ENCODE measurements at regions not wholly inside any gene's neighbourhood (a gene's known extent, or its start where the extent isn't known, plus 50 kb on each side); places are given as distances from the start of the nearest gene placed in this dataset.

DNA sequence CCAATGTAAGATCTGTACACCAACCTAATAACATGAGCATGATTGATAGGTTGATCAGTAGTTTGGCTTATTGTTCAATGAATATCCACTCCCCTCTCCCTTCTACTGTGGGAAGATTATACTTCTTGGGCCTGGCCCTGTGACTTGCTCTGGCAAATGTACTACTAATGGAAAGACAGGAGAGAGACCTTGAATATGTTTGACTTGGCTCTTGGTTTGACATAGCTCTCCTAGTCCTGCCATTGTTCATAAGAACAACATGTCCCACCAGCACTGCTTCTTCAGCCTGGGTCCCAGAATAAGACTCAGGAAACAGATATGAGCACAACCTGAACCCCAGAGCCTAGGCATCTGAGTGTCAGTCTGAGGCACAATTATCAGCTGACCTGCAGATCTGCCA, 112.8 kb upstream of the RESF1 start:
- intact Hi-C loops (cut with micrococcal nuclease; ENCODE audit: unreplicated experiment) = no loop called here
- Mint-ChIP-seq H3K27ac (ENCODE audit: unreplicated experiment) (no peak overlapping the region), H3K36me3 (ENCODE audit: insufficient read depth, unreplicated experiment) (peaks cover 25% of the 10 kb centered on the region), H3K4me3 (ENCODE audit: unreplicated experiment) (no peak overlapping the region), H3K4me1 (ENCODE audit: low read depth, unreplicated experiment) (peaks cover 13% of the 10 kb centered on the region), H3K9me3 (ENCODE audit: unreplicated experiment) (peaks cover 42% of the 10 kb centered on the region), H3K27me3 (ENCODE audit: insufficient read depth, unreplicated experiment) (no peaks in the 10 kb centered on the region)
- Histone ChIP-seq H3K4me3 (ENCODE audit: low read depth, low read length) (no peak overlapping the region), H3K36me3 (ENCODE audit: control insufficient read depth, insufficient read depth, low read length) (no peaks in the 10 kb centered on the region), H3K27me3 (replicated peaks; ENCODE audit: control insufficient read depth, insufficient read depth, low read length) (no peaks in the 10 kb centered on the region), H3K4me1 (peaks cover 23% of the 10 kb centered on the region), H3K9me3 (peaks cover 83% of the 10 kb centered on the region)
- no peak for DNase-seq
- BruUV-seq (replicated peaks) = no TSS peak
- TF ChIP-seq, protein P1, sequence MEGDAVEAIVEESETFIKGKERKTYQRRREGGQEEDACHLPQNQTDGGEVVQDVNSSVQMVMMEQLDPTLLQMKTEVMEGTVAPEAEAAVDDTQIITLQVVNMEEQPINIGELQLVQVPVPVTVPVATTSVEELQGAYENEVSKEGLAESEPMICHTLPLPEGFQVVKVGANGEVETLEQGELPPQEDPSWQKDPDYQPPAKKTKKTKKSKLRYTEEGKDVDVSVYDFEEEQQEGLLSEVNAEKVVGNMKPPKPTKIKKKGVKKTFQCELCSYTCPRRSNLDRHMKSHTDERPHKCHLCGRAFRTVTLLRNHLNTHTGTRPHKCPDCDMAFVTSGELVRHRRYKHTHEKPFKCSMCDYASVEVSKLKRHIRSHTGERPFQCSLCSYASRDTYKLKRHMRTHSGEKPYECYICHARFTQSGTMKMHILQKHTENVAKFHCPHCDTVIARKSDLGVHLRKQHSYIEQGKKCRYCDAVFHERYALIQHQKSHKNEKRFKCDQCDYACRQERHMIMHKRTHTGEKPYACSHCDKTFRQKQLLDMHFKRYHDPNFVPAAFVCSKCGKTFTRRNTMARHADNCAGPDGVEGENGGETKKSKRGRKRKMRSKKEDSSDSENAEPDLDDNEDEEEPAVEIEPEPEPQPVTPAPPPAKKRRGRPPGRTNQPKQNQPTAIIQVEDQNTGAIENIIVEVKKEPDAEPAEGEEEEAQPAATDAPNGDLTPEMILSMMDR (IDR thresholded peaks at IDR 0.05; ENCODE audit: insufficient read depth in 1 of 2, low read depth in 1 of 2, low read length in 1 of 2, severe bottlenecking in 1 of 2, unreplicated experiment in 1 of 2) = no peak
- POLR2A ChIA-PET = no interaction called here
- CTCF ChIA-PET = no interaction called here

DNA sequence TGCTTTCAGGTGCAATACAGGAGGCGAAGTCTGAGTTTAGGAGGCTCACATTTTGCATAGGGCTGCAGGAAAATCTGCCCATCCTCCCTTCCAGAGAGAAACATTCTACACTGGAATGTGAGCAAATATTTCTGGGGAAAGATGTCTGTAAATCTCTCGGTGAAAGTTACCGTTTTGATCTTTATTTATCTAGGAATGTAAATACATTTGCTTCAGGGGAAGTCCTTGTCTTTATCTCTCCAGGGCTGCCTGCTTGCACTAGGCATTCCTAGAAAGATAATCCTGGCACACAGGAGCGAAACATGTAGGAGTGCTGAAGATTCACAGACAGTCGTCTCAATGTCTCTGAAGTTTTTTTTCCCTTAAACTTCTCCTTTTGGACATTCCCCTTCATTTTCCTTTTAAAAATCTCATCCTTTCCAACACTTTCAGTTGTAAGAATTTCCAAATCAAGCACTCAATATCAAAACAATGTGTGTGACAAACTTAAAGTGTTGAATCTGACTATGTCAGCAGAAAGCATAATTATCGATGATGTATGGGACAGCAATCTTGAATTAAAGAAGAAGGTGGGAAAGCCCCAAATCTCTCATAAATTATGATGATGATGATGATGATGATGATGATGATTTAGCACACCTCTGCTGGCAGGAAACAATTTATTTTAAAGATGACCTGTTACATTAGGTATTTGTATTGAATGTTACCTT, 113.4 kb upstream of the RESF1 start:
- Mint-ChIP-seq H3K36me3 (ENCODE audit: insufficient read depth, unreplicated experiment) (peaks cover 25% of the 10 kb centered on the region), H3K4me3 (ENCODE audit: unreplicated experiment) (no peak overlapping the region), H3K27me3 (ENCODE audit: insufficient read depth, unreplicated experiment) (no peaks in the 10 kb centered on the region), H3K4me1 (ENCODE audit: low read depth, unreplicated experiment) (peaks cover 13% of the 10 kb centered on the region), H3K27ac (ENCODE audit: unreplicated experiment) (peak overlapping the region; percentile 31), H3K9me3 (ENCODE audit: unreplicated experiment) (peaks cover 43% of the 10 kb centered on the region)
- H3K27me3 ChIP-seq (replicated peaks; ENCODE audit: control insufficient read depth, insufficient read depth, low read length) = no peaks in the 10 kb centered on the region
- ChIA-PET CTCF (no interaction called here), POLR2A (no interaction called here)
- TF ChIP-seq, protein P1 (IDR thresholded peaks at IDR 0.05; ENCODE audit: insufficient read depth in 1 of 2, low read depth in 1 of 2, low read length in 1 of 2, severe bottlenecking in 1 of 2, unreplicated experiment in 1 of 2) = no peak
- H3K4me1 ChIP-seq = peaks cover 20% of the 10 kb centered on the region
- intact Hi-C loops (cut with micrococcal nuclease; ENCODE audit: unreplicated experiment) = loop anchor here (2.0 kb wide), 1 partner anchor 113 kb away; the partner anchor contains the start of gene RESF1
- H3K36me3 ChIP-seq (ENCODE audit: control insufficient read depth, insufficient read depth, low read length) = no peaks in the 10 kb centered on the region
- no TSS peak for BruUV-seq (replicated peaks)
- H3K4me3 ChIP-seq (ENCODE audit: low read depth, low read length) = no peak overlapping the region
- DNase-seq = peak; percentile 58 to 76
- peaks cover 81% of the 10 kb centered on the region for H3K9me3 ChIP-seq

DNA sequence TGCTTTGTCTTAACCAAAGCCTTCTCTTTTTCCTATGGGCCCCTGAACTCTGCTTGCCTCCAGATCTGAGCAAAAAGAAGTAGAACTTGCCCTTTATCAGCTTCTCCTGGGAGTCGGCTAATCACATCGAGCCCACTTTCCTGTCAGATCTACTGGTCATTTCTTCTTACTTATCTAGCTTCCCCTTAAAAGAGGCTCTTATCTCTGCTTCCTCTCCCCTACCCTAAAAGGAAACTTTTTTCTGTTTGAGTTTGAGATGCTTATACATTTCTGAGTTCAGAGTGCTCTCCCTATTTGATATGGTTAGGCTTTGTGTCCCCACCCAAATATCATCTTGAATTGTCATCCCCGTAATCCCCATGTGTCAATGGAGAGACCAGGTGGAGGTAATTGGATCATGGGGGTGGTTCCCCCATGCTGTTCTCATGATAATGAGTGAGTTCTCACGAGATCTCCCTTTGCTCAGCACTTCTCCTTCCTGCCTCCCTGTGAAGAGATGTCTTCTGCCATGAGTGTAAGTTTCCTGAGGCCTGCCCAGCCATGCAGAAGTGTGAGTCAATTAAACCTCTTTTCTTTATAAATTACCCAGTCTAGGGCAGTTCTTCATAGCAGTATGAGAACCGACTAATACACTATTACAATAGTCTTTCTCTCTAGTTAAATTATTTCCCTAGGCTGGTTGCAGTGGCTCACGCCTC, 114.7 kb upstream of the AMN1 start:
- peaks cover 53% of the 10 kb centered on the region for H3K9me3 Mint-ChIP-seq (ENCODE audit: unreplicated experiment)
- POLR2A ChIA-PET = no interaction called here
- H3K4me3 Mint-ChIP-seq (ENCODE audit: unreplicated experiment) = no peak overlapping the region
- TF ChIP-seq, protein P1 (IDR thresholded peaks at IDR 0.05; ENCODE audit: insufficient read depth in 1 of 2, low read depth in 1 of 2, low read length in 1 of 2, severe bottlenecking in 1 of 2, unreplicated experiment in 1 of 2) = no peak
- peaks cover 13% of the 10 kb centered on the region for H3K4me1 Mint-ChIP-seq (ENCODE audit: low read depth, unreplicated experiment)
- no peak for DNase-seq
- no TSS peak for BruUV-seq (replicated peaks)
- intact Hi-C loops (cut with micrococcal nuclease; ENCODE audit: unreplicated experiment) = loop anchor here (2.0 kb wide), 1 partner anchor 115 kb away; the partner anchor contains the start of gene RESF1
- no peaks in the 10 kb centered on the region for H3K27me3 Mint-ChIP-seq (ENCODE audit: insufficient read depth, unreplicated experiment)
- H3K27ac Mint-ChIP-seq (ENCODE audit: unreplicated experiment) = no peak overlapping the region
- Histone ChIP-seq H3K4me1 (peaks cover 14% of the 10 kb centered on the region), H3K36me3 (ENCODE audit: control insufficient read depth, insufficient read depth, low read length) (no peaks in the 10 kb centered on the region), H3K4me3 (ENCODE audit: low read depth, low read length) (no peak overlapping the region), H3K9me3 (peaks cover 61% of the 10 kb centered on the region), H3K27me3 (replicated peaks; ENCODE audit: control insufficient read depth, insufficient read depth, low read length) (no peaks in the 10 kb centered on the region)
- H3K36me3 Mint-ChIP-seq (ENCODE audit: insufficient read depth, unreplicated experiment) = peaks cover 25% of the 10 kb centered on the region
- CTCF ChIA-PET = no interaction called here
